Left ventricle myocardium inferior (tissue), 1 donor: ENCODE measurements at regions not wholly inside any gene's neighbourhood (a gene's known extent, or its start where the extent isn't known, plus 50 kb on each side); places are given as distances from the start of the nearest gene placed in this dataset.
A peak's percentile ranks its signal among the peaks of the same experiment; 100 is the strongest.
"Not testable (repeated sequence)": the region's sequence is repeated elsewhere in the genome, so short reads cannot be mapped to it uniquely, and the experiment has no call there.

Source experiments
- DNase-seq: peaks from one replicate; pipeline ENCODE4 v3.0.0-alpha.2; 2020
- H3K27ac ChIP-seq: fragments of 200-600 bp; replicated peaks from 2 replicates; pipeline ENCODE4 v1.8.0; 2021
- H3K27me3 ChIP-seq: fragments of 200-600 bp; 2 replicates; pipeline ENCODE4 v1.8.0; 2021; ENCODE audit warnings: low read depth
- H3K36me3 ChIP-seq: fragments of 200-600 bp; 2 replicates; pipeline ENCODE4 v1.8.0; 2021
- H3K4me1 ChIP-seq: fragments of 200-600 bp; 2 replicates; pipeline ENCODE4 v1.8.0; 2021
- H3K4me3 ChIP-seq: fragments of 200-600 bp; 2 replicates; pipeline ENCODE4 v1.8.0; 2021; ENCODE audit warnings: mild to moderate bottlenecking, moderate library complexity
- H3K9me3 ChIP-seq: fragments of 200-600 bp; replicated peaks from 2 replicates; pipeline ENCODE4 v1.8.0; 2021
- CTCF ChIP-seq: fragments of 200-600 bp; IDR thresholded peaks from 2 replicates; pipeline ENCODE4 v1.8.0; 2021; ENCODE audit warnings: antibody characterized with exemption, mild to moderate bottlenecking, borderline replicate concordance
- intact Hi-C: fragments of 100-400 bp; cut with micrococcal nuclease; formaldehyde crosslinking; loops from one replicate; pipeline ENCODE4 v1.11.0; 2022
- donor health status: DM: no; HTN: yes; CAD: no; lungs with severe emphysema.

- Histone ChIP-seq H3K4me3 (no peak overlapping the region), H3K27me3 (no peaks in the 10 kb centered on the region), H3K27ac (peak overlapping the region; percentile 28), H3K36me3 (no peaks in the 10 kb centered on the region), H3K4me1 (peaks cover 40% of the 10 kb centered on the region), H3K9me3 (no peaks in the 10 kb centered on the region)
- DNase-seq = no peak
- TF ChIP-seq CTCF = no peak
- intact Hi-C loops = no loop called here
Observed at GRCh38 chr13:97540696-97541095, 106.7 kb downstream of the RAP2A start.

GRCh38 chr13:97542102-97542685, 108.2 kb downstream of the RAP2A start:
- no peaks in the 10 kb centered on the region for H3K27me3 ChIP-seq
- H3K9me3 ChIP-seq = no peaks in the 10 kb centered on the region
- intact Hi-C loops = no loop called here
- no peak for DNase-seq
- no peak for TF ChIP-seq CTCF
- no peaks in the 10 kb centered on the region for H3K36me3 ChIP-seq
- H3K4me1 ChIP-seq = peaks cover 40% of the 10 kb centered on the region
- no peak overlapping the region for H3K4me3 ChIP-seq
- H3K27ac ChIP-seq = no peak overlapping the region

GRCh38 chr13:97544031-97544765, 110.2 kb downstream of the RAP2A start:
- H3K4me3 ChIP-seq = no peak overlapping the region
- TF ChIP-seq CTCF = no peak
- H3K9me3 ChIP-seq = no peaks in the 10 kb centered on the region
- no peaks in the 10 kb centered on the region for H3K27me3 ChIP-seq
- no peak overlapping the region for H3K27ac ChIP-seq
- no peaks in the 10 kb centered on the region for H3K36me3 ChIP-seq
- peaks cover 40% of the 10 kb centered on the region for H3K4me1 ChIP-seq
- DNase-seq = no peak
- intact Hi-C loops = no loop called here

GRCh38 chr13:97544971-97545499, 111.1 kb downstream of the RAP2A start:
- intact Hi-C loops, H3K4me3 ChIP-seq, DNase-seq, H3K9me3 ChIP-seq, H3K27ac ChIP-seq, H3K27me3 ChIP-seq, H3K36me3 ChIP-seq: not testable (repeated sequence)
- peaks cover 32% of the 10 kb centered on the region for H3K4me1 ChIP-seq

- no peak overlapping the region for H3K4me3 ChIP-seq
- no peaks in the 10 kb centered on the region for H3K27me3 ChIP-seq
- H3K9me3 ChIP-seq = no peaks in the 10 kb centered on the region
- no peak for TF ChIP-seq CTCF
- intact Hi-C loops = no loop called here
- H3K27ac ChIP-seq = no peak overlapping the region
- H3K4me1 ChIP-seq = peaks cover 1% of the 10 kb centered on the region
- DNase-seq = no peak
- no peaks in the 10 kb centered on the region for H3K36me3 ChIP-seq
Observed at GRCh38 chr13:97548138-97548537, 114.2 kb downstream of the RAP2A start.

- intact Hi-C loops = no loop called here
- no peaks in the 10 kb centered on the region for H3K4me1 ChIP-seq
- TF ChIP-seq CTCF = no peak
Observed at GRCh38 chr13:97548711-97549110, 114.7 kb downstream of the RAP2A start.

More at GRCh38 chr13:97548711-97549110, 114.7 kb downstream of the RAP2A start:
- no peak overlapping the region for H3K27ac ChIP-seq
- H3K9me3 ChIP-seq = no peaks in the 10 kb centered on the region
- H3K27me3 ChIP-seq = no peaks in the 10 kb centered on the region
- no peak overlapping the region for H3K4me3 ChIP-seq
- H3K36me3 ChIP-seq = no peaks in the 10 kb centered on the region
- DNase-seq = no peak
